ENCODE measurements at regions not wholly inside any gene's neighbourhood (a gene's known extent, or its start where the extent isn't known, plus 50 kb on each side); places are given as distances from the start of the nearest gene placed in this dataset.
A peak's percentile ranks its signal among the peaks of the same experiment; 100 is the strongest.

- H3K4me3 Mint-ChIP-seq, result no peak overlapping the region
- no peaks in the 10 kb centered on the region for H3K9me3 ChIP-seq (ENCODE audit: control extremely low read depth in 1 of 3, control insufficient read depth in 2 of 3, insufficient read depth in 1 of 3, low read length in 2 of 3)
- H3K79me2 ChIP-seq (ENCODE audit: control insufficient read depth, insufficient read depth, low read length), result no peaks in the 10 kb centered on the region
- H3K27me3 ChIP-seq (replicated peaks in 1 of 4; ENCODE audit: control extremely low read depth in 1 of 4, control insufficient read depth in 3 of 4, insufficient read depth in 4 of 4, low read length in 3 of 4), result no peaks in the 10 kb centered on the region
- no peak overlapping the region for H2AFZ ChIP-seq (ENCODE audit: insufficient read depth, low read depth, low read length, poor library complexity, severe bottlenecking)
- no peaks in the 10 kb centered on the region for H4K20me1 ChIP-seq (ENCODE audit: control insufficient read depth, insufficient read depth, low read length, poor library complexity, severe bottlenecking)
- CTCF ChIA-PET, result interaction anchor here (0.7 to 1.1 kb wide), 2 partner anchors 16 to 226 kb away, joined by 3 read pairs; no protein-coding TSS in a partner anchor
- intact Hi-C loops (cut with micrococcal nuclease), result no loop called here
- H3K27ac ChIP-seq (ENCODE audit: low read length in 2 of 2), result no peak overlapping the region
- H3K27me3 Mint-ChIP-seq, result peaks cover 5% of the 10 kb centered on the region
- ATAC-seq (ENCODE audit: low read depth) (no peak), DNase-seq (no peak)
- H3K36me3 ChIP-seq (replicated peaks in 1 of 2; ENCODE audit: control extremely low read depth in 1 of 2, control insufficient read depth in 1 of 2, extremely low read depth in 1 of 2, insufficient read depth in 2 of 2, low read length in 1 of 2), result no peaks in the 10 kb centered on the region
- POLR2A ChIA-PET, result no interaction called here
- no peak for TF ChIP-seq EZH2 (IDR thresholded peaks at IDR 0.05; ENCODE audit: borderline replicate concordance, insufficient read depth, low read depth, low read length, poor library complexity, severe bottlenecking)
- no peak for TF ChIP-seq CTCF (IDR thresholded peaks at IDR 0.05)
- H3K9me3 Mint-ChIP-seq (ENCODE audit: insufficient read depth), result no peaks in the 10 kb centered on the region
- 92% methylated on average over 6 of the region's 7 CpGs for whole genome bisulfite sequencing (ENCODE audit: insufficient coverage)
- H3K4me3 ChIP-seq (ENCODE audit: control extremely low read depth in 1 of 5, extremely low read depth in 1 of 5, insufficient read depth in 1 of 5, low read depth in 2 of 5, low read length in 4 of 5), result no peak overlapping the region
- no peak overlapping the region for H3K9ac ChIP-seq (ENCODE audit: low read length)
- peaks cover 21 to 25% of the 10 kb centered on the region in 2 donors for H3K4me1 ChIP-seq (ENCODE audit: control insufficient read depth in 2 of 2, insufficient read depth in 2 of 2, low read length in 2 of 2)
- no peak overlapping the region for H3K4me2 ChIP-seq (replicated peaks; ENCODE audit: low read depth, low read length, poor library complexity, severe bottlenecking)
- H3K4me1 Mint-ChIP-seq, result peaks cover 23% of the 10 kb centered on the region
- no peak overlapping the region for H3K27ac Mint-ChIP-seq
Measured at GRCh38 chr6:106792536-106793236, 163.3 kb downstream of the QRSL1 start.

GRCh38 chr6:106790935-106791334 is 161.6 kb downstream of the QRSL1 start:
- ATAC-seq (ENCODE audit: low read depth) (no peak), DNase-seq (no peak)
- H3K9me3 ChIP-seq (ENCODE audit: control extremely low read depth in 1 of 3, control insufficient read depth in 2 of 3, insufficient read depth in 1 of 3, low read length in 2 of 3), result no peaks in the 10 kb centered on the region
- peak overlapping the region; percentile 17 for H2AFZ ChIP-seq (ENCODE audit: insufficient read depth, low read depth, low read length, poor library complexity, severe bottlenecking)
- no peaks in the 10 kb centered on the region for H3K9me3 Mint-ChIP-seq (ENCODE audit: insufficient read depth)
- H3K4me1 ChIP-seq (ENCODE audit: control insufficient read depth in 2 of 2, insufficient read depth in 2 of 2, low read length in 2 of 2), result peaks cover 21 to 25% of the 10 kb centered on the region in 2 donors
- CTCF ChIA-PET, result no interaction called here
- TF ChIP-seq EZH2 (IDR thresholded peaks at IDR 0.05; ENCODE audit: borderline replicate concordance, insufficient read depth, low read depth, low read length, poor library complexity, severe bottlenecking), result no peak
- no peak for TF ChIP-seq CTCF (IDR thresholded peaks at IDR 0.05)
- POLR2A ChIA-PET, result no interaction called here
- no peak overlapping the region for H3K4me3 ChIP-seq (ENCODE audit: control extremely low read depth in 1 of 5, extremely low read depth in 1 of 5, insufficient read depth in 1 of 5, low read depth in 2 of 5, low read length in 4 of 5)
- H3K4me1 Mint-ChIP-seq, result peaks cover 23% of the 10 kb centered on the region
- no peaks in the 10 kb centered on the region for H3K79me2 ChIP-seq (ENCODE audit: control insufficient read depth, insufficient read depth, low read length)
- H3K36me3 ChIP-seq (replicated peaks in 1 of 2; ENCODE audit: control extremely low read depth in 1 of 2, control insufficient read depth in 1 of 2, extremely low read depth in 1 of 2, insufficient read depth in 2 of 2, low read length in 1 of 2), result no peaks in the 10 kb centered on the region
- intact Hi-C loops (cut with micrococcal nuclease), result no loop called here
- no peak overlapping the region for H3K27ac ChIP-seq (ENCODE audit: low read length in 2 of 2)
- no peaks in the 10 kb centered on the region for H3K27me3 ChIP-seq (replicated peaks in 1 of 4; ENCODE audit: control extremely low read depth in 1 of 4, control insufficient read depth in 3 of 4, insufficient read depth in 4 of 4, low read length in 3 of 4)
- peak overlapping the region; percentile 5 for H3K27ac Mint-ChIP-seq
- no peaks in the 10 kb centered on the region for H4K20me1 ChIP-seq (ENCODE audit: control insufficient read depth, insufficient read depth, low read length, poor library complexity, severe bottlenecking)
- H3K9ac ChIP-seq (ENCODE audit: low read length), result no peak overlapping the region
- 97% methylated on average over 6 of the region's 8 CpGs for WGBS (ENCODE audit: insufficient coverage)
- H3K27me3 Mint-ChIP-seq, result peaks cover 3% of the 10 kb centered on the region
- no peak overlapping the region for H3K4me3 Mint-ChIP-seq
- H3K4me2 ChIP-seq (replicated peaks; ENCODE audit: low read depth, low read length, poor library complexity, severe bottlenecking), result no peak overlapping the region
